MCF 10A (cell line): ENCODE measurements at regions not wholly inside any gene's neighbourhood (a gene's known extent, or its start where the extent isn't known, plus 50 kb on each side); places are given as distances from the start of the nearest gene placed in this dataset.

Experiments used
- BruUV-seq: library from RNA; stranded (reverse); fragments of 400-500 nt; replicated peaks from 2 replicates; lab custom pipeline; 2021; lab: Mats Ljungman, UMichigan
- CTCF ChIA-PET: fragments of 300-600 bp; sonication (Branson Sonifier 250); formaldehyde crosslinking; extraction: SDS; loops from one replicate; lab custom pipeline; 2021; ENCODE audit warnings: antibody characterized with exemption, inconsistent platforms; lab: Yijun Ruan, JAX
- POLR2A ChIA-PET: fragments of 300-600, 350-650 bp; sonication (Branson Sonifier 250); formaldehyde crosslinking; extraction: SDS; loops from one replicate; lab custom pipeline; 2020; ENCODE audit warnings: antibody characterized with exemption, inconsistent platforms; lab: Yijun Ruan, JAX
- DNase-seq: peaks from one replicate; pipeline ENCODE4 v3.0.0-alpha.2; 2018; ENCODE audit not compliant: unreplicated experiment
- H3K27ac Mint-ChIP-seq: one replicate; pipeline ENCODE4 v1.8.0; 2022; ENCODE audit warnings: mild to moderate bottlenecking, low read depth, mixed read lengths; ENCODE audit not compliant: unreplicated experiment
- H3K27me3 Mint-ChIP-seq: one replicate; pipeline ENCODE4 v1.8.0; 2022; ENCODE audit warnings: mixed read lengths; ENCODE audit not compliant: insufficient read depth, unreplicated experiment
- H3K36me3 Mint-ChIP-seq: one replicate; pipeline ENCODE4 v1.8.0; 2022; ENCODE audit warnings: mild to moderate bottlenecking, moderate library complexity, mixed read lengths; ENCODE audit not compliant: insufficient read depth, unreplicated experiment
- H3K4me1 Mint-ChIP-seq: one replicate; pipeline ENCODE4 v1.8.0; 2022; ENCODE audit warnings: mixed read lengths; ENCODE audit not compliant: insufficient read depth, unreplicated experiment
- H3K4me3 Mint-ChIP-seq: one replicate; pipeline ENCODE4 v1.8.0; 2022; ENCODE audit warnings: mild to moderate bottlenecking, moderate library complexity, mixed read lengths; ENCODE audit not compliant: unreplicated experiment
- H3K9me3 Mint-ChIP-seq: one replicate; pipeline ENCODE4 v1.8.0; 2022; ENCODE audit warnings: mixed read lengths; ENCODE audit not compliant: unreplicated experiment
- CTCF ChIP-seq: fragments of 200-600 bp; IDR thresholded peaks from one replicate; pipeline ENCODE4 v1.8.0; 2022; ENCODE audit warnings: antibody characterized with exemption, mild to moderate bottlenecking; ENCODE audit not compliant: unreplicated experiment
- intact Hi-C: fragments of 100-400 bp; cut with micrococcal nuclease; formaldehyde crosslinking; loops from 2 replicates; pipeline ENCODE4 v1.14.1; 2022

GRCh38 chr4:18401868-18402267 is 380.3 kb upstream of the LCORL start:
- ChIA-PET CTCF (interaction anchor here (0.7 kb wide), 1 partner anchor 181 kb away, joined by 3 read pairs; no protein-coding TSS in a partner anchor), POLR2A (no interaction called here)
- no TSS peak for BruUV-seq
- DNase-seq, result no peak
- Mint-ChIP-seq H3K4me3 (no peak overlapping the region), H3K9me3 (no peaks in the 10 kb centered on the region), H3K4me1 (no peaks in the 10 kb centered on the region), H3K27me3 (no peaks in the 10 kb centered on the region), H3K27ac (no peak overlapping the region), H3K36me3 (no peaks in the 10 kb centered on the region)
- TF ChIP-seq CTCF, result no peak
- intact Hi-C loops, result no loop called here

- H3K27me3 Mint-ChIP-seq, result no peaks in the 10 kb centered on the region
- POLR2A ChIA-PET, result no interaction called here
- H3K4me1 Mint-ChIP-seq, result no peaks in the 10 kb centered on the region
- no peak for DNase-seq
- TF ChIP-seq CTCF, result no peak
- no peaks in the 10 kb centered on the region for H3K9me3 Mint-ChIP-seq
- no TSS peak for BruUV-seq
- intact Hi-C loops, result no loop called here
- CTCF ChIA-PET, result interaction anchor here (0.7 kb wide), 1 partner anchor 181 kb away, joined by 3 read pairs; no protein-coding TSS in a partner anchor
- no peaks in the 10 kb centered on the region for H3K36me3 Mint-ChIP-seq
- H3K27ac Mint-ChIP-seq, result no peak overlapping the region
- H3K4me3 Mint-ChIP-seq, result no peak overlapping the region
Measured at GRCh38 chr4:18401425-18401824, 379.9 kb upstream of the LCORL start.

GRCh38 chr4:18398661-18399060 is 377.1 kb upstream of the LCORL start:
- Mint-ChIP-seq H3K27ac (no peak overlapping the region), H3K4me1 (peaks cover 6% of the 10 kb centered on the region), H3K27me3 (no peaks in the 10 kb centered on the region), H3K4me3 (no peak overlapping the region), H3K36me3 (no peaks in the 10 kb centered on the region), H3K9me3 (peaks cover 6% of the 10 kb centered on the region)
- ChIA-PET POLR2A (interaction anchor here (0.6 to 1.7 kb wide), 3 partner anchors 11 to 1635 kb away, joined by 3 read pairs; partner anchors contain the start of genes DCAF16 and NCAPG), CTCF (interaction anchor here (0.6 to 1.9 kb wide), 2 partner anchors 9 to 582 kb away, joined by 3 to 8 read pairs; no protein-coding TSS in a partner anchor)
- no TSS peak for BruUV-seq
- no peak for DNase-seq
- intact Hi-C loops, result no loop called here
- TF ChIP-seq CTCF, result no peak

GRCh38 chr4:18397681-18398390 is 376.3 kb upstream of the LCORL start:
- peaks cover 12% of the 10 kb centered on the region for H3K9me3 Mint-ChIP-seq
- intact Hi-C loops, result no loop called here
- peaks cover 6% of the 10 kb centered on the region for H3K4me1 Mint-ChIP-seq
- H3K36me3 Mint-ChIP-seq, result peaks cover 6% of the 10 kb centered on the region
- no peak for TF ChIP-seq CTCF
- H3K27ac Mint-ChIP-seq, result no peak overlapping the region
- no peak overlapping the region for H3K4me3 Mint-ChIP-seq
- no peaks in the 10 kb centered on the region for H3K27me3 Mint-ChIP-seq
- BruUV-seq, result no TSS peak
- DNase-seq, result no peak
- POLR2A ChIA-PET, result interaction anchor here (0.6 to 1.7 kb wide), 3 partner anchors 11 to 588 kb away, joined by 3 read pairs; partner anchors contain the start of genes DCAF16 and NCAPG
- CTCF ChIA-PET, result interaction anchor here (0.5 to 1.9 kb wide), 2 partner anchors 577 to 581 kb away, joined by 6 to 8 read pairs; no protein-coding TSS in a partner anchor
